GM19395 (cell line): ENCODE measurements at regions not wholly inside any gene's neighbourhood (a gene's known extent, or its start where the extent isn't known, plus 50 kb on each side); places are given as distances from the start of the nearest gene placed in this dataset.

Source experiments
- ATAC-seq: cut with Tn5 transposase; IDR thresholded peaks from one replicate; pipeline ENCODE4 v1.9.1; 2021; ENCODE audit warnings: mild to moderate bottlenecking, moderate library complexity; ENCODE audit not compliant: unreplicated experiment

DNA sequence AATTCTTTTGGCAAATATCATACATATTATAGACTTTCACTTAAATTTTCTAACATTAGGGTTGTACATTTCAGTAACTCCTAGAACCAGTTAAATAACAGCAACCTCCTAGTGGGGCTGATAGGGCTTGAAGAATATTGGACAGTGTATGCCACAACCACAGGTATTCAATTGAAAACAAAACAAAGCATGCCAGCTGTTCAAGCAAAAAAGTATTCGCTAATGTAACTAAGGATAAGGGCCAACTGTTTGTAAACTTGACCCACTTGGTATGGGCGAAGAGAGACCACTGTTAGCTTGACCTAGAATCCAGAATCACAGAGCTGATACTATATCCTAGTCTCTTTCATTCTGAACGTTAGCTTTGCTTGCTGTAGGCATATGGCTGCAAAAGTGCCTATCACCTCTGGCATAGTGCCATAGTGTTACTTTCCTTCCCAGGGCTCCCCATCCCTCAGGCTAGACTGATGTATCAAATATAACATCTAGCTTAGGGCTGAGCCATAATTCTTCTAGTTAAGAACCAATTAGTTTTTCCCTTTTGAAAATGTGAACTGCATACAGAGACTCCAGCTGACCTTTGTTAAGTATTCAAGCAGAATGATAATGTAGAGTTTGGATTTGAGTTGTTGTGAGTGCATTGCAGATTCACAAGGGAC lies 458.8 kb upstream of the NRXN1 start:
- ATAC-seq = no peak

DNA sequence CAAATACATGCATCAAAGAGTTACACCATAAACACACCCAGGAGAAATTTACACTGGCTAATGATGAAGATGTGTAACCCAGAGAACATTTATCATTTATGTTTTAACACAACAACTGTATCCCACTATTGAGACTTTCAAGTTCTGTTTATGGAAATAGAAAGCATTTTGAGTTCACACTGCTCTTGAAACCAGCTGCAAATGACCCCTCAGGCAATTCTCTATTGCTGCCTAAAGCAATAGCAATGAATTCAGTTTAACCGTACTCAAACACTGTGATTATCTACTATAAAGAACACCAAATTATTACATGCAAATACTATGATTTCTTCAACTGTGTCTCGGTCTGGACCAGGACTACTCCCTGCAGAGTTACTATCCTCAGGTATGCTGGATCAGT lies 452.7 kb upstream of the NRXN1 start:
- no peak for ATAC-seq

DNA sequence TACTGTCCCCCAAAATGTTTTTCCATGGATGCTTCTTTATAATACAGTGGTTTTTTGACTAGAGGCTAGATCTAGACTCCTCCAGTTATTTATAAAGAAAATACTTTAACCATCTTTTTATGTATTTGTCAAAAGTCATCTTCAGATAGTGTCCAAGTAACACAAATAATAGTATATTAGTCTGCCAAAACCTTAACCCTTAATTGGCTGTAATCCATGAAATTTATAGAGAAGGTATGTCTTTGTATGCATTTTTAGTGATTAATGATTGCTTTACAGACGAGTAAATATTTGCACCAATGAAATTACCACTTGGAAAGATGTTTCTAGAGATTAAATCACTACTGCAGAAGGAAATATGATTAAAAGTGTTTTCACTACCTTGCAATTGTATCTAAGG lies 451.8 kb upstream of the NRXN1 start:
- no peak for ATAC-seq

DNA sequence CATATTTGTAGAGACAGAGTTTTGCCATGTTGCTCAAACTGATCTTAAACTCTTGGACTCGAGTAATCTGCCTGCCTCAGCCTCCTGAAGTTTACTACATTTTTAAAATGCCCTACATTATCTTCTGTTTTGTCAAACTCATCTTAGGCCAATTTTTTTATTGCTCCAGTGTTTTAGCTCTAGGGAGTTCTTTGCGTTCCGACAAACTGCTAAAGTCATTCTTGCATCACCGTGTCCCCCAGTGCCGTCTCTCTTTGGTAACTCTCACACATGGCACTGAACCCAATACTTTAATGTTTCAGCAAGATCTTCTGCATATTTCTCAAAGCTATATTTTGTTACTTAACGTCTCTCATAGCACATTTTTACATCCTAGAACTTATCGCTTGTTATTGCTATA lies 440.9 kb upstream of the NRXN1 start:
- ATAC-seq = no peak

DNA sequence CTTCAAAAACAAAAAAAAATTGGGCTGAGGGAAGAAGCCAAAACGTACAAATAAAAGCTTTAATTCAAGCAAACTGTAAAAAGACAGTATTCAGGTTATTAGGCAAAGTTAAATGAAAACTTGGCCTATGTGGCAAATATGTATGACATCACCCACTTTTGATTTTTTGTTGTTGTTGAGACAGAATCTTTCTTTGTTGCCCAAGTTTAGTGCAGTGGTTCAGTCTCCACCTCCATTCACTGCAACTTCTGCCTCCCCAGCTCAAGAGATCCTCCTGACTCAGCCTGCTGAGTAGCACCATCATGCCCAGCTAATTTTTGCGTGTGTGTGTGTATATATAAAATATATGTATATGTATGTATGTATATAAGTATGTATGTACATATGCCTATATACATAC lies 440.4 kb upstream of the NRXN1 start:
- no peak for ATAC-seq

DNA sequence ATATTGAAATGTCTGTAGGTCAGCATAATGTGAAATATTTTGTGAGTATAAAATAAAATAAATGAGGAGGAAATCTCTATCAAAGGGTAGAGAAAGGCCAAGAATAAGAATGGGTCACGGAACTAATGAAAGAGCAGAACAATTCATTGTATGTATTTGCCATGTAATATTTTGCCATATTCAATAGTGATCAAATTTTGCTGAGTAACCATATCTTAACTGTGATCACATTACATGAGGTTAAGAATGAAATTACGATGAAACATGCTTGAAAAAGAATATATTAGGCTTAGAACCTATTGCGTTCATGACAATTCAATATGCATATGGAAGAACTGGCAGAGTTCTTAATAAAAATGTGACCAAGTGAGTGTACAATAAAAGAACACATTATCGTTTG lies 437.2 kb upstream of the NRXN1 start:
- ATAC-seq = no peak

DNA sequence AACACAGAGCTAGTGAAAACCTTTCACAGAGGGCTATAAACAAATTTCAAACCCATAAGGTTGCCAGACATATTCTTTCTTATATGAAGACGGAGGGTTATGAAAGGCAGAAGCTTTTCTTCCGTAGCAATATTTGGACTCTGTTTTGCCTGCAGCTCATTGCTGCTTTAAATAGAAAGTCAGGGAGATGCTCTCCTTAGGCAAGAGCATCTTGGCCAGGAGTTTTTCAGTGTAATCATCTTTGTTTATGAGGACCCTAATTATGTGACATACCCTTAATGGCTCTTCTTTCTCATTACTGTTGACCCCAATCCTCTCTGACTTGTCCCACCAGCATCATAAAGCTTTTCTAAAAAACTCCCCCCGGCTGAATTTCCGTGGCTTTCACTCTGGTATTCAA lies 433.4 kb upstream of the NRXN1 start:
- ATAC-seq = no peak

DNA sequence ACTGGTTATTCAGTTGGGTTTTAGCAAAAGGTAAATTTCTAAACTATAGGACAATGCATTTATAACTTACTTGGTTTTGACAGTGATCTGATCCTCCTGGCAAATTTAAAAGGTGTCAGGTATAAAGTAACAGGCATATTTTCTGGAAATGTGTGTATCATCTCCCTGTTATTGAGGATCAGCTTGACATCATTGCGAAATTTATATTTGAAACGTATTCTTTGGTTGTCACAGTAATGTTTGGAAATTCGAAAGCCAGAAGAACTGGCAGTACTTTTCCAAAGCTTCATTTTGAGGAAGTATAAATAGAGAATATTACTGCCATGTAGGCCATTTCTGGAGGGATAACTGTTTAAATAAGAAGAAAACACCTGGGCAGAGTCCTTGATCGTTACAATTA lies 422.2 kb upstream of the NRXN1 start:
- ATAC-seq = no peak

DNA sequence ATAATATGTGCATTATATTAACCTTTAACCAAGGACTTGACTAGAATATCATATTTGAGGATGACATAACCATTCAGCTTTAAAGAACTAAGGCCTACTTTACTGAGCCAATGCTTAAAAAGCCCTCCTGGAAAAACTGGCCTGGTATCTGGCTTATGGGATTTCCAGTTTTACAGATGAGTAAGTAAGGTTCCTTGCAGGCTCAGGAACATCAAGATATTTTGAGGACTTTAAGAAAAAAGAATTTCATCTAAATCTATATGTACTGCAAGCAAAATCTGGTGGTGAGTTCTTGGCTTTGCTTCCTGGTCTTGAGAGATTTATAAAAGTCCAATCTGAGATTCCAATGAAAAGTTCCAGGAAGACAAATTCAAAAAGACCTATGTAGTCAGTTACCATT lies 417.0 kb upstream of the NRXN1 start:
- ATAC-seq = no peak

DNA sequence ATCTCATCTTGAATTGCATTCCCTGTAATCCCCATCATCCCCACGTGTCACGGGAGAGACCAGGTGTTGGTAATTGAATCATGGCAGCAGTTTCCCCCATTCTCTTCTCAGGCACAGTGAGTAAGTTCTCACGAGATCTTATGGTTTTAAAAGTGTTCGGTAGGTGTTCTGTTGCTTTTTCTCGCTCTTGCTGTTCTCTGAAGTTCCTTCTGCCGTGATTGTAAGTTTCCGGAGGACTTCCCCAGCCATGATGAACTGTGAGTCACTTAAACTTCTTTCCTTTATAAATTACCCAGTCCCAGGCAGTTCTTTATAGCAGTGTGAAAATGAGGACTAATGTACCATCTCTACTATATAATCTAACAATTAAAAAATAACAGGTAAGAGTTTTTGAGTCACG lies 409.9 kb upstream of the NRXN1 start:
- ATAC-seq = no peak

DNA sequence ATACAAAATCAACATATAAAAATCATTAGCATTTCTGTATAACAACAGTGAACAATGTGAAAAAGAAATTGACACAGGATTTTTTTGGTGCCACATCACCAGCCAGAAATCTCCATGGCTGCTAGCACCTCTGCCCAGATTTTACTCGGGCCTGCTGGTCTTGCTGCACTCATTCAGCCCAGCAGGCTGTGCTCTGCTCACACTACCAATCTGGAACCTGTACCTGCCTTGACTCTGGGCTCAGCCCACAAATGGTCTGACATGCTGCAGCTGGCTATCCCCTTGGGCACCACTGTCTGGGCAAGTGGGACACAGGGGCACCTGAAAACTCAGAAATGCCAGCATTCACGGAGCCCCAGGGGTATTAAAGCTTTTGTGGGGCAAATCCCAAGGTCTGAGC lies 392.5 kb upstream of the NRXN1 start:
- ATAC-seq = no peak

DNA sequence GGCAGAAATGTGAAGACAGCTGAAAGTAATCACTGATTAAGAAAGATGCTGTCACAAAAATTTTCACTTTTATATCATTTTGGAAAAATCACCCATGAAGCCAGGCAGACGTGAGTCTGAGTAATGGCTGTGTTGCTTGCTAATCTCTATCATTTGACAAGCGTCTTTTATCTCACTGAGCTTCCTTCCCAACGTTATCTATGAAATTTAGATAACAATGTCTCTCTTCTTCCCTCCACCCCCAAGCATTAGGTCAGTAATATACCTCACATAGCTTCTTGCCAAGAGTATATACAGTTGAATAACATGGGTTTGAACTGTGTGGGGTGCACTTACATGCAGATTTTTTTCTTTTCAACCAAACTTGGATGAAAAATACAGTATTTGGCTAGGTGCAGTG lies 388.6 kb upstream of the NRXN1 start:
- no peak for ATAC-seq

DNA sequence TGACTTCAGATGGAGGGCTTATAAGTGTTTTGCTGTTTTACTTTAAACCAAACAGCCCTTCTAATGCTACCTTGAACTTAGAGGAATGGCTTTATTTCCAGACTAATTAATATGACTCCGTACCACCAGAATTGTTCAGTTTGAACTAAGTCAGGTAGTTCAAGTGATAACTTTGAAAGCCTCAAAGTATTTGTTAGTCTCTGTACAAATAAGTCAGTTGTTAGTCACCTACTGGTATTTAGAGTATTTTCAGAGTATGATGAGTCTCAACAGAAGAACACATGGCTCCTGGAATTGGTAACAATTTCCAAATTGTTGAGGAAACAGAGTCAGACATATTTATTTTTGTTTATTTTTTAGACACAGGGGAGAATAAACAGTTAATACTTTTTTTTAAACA lies 381.8 kb upstream of the NRXN1 start:
- ATAC-seq = no peak

DNA sequence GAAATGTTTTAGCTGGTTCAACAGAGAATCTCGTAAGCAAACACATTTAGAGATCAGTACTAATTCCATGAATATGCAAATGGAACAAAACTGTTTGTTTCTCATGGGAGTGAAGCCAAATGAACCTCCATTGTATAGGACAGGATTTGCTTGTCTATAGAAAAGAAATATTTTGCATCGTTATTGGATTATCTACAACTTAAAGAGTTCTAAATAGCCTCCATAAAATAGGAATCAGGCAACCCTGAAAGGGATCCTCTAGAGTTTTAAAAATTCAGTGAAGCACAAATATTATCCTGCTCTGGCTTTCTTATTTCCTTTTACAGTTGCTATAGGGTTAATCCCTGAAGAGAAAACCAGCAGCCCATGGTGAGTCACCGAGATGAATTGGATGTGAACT lies 378.4 kb upstream of the NRXN1 start:
- ATAC-seq = no peak

DNA sequence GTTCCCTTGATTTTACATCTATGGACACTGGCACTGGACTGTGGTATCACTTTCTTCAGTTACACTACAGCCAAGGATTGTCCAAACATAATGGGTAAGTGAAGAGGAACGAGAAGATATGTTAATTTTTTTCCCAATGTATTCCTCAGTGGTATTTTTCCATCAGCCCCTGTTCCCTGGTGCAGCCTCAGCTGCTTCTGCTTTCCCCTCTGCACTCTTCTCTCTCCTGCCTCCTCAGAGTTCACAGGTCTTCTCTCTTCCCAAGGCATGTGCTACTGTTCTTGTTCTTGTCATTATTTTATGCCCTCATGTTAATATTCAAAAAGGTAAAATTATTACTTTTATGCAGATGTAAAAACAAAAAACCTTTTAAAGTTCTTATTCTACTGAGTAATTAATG lies 378.0 kb upstream of the NRXN1 start:
- no peak for ATAC-seq

DNA sequence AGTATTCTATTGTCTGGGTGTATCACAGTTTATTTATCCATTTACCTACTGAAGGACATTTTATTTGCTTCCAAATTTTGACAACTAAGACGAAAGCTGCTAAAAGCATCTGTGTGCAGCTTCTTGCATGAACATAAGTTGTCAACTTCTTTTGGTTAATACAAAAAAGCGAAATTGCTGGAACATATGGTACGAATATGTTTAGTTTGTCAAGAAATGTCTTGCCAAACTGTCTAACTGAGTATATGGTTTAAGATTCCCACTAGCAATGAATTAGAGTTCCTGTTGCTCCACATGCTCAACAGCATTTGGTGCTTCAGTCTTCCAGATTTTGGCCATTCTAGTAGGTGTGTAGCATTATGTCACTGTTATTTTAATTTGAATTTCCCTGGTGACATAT lies 372.3 kb upstream of the NRXN1 start:
- ATAC-seq = no peak

DNA sequence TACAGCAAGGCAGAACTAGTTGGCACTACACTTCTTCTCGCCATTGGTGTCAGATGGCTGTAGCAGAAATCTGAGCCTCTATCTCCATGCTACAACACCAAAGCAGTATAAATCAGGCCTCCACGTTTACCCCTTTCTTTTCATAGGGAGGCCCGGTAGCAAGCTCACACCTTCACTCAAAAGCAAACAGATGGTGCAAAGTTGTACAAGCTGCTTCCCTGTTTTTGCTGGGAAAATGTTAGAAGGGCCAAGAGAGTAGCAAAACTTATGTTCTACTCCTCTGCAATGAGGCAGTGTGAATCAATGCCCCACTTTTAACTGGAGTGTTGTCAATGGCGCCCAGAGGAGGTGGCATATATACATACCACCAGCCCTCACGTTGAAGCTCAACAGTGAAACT lies 369.6 kb upstream of the NRXN1 start:
- ATAC-seq = no peak

DNA sequence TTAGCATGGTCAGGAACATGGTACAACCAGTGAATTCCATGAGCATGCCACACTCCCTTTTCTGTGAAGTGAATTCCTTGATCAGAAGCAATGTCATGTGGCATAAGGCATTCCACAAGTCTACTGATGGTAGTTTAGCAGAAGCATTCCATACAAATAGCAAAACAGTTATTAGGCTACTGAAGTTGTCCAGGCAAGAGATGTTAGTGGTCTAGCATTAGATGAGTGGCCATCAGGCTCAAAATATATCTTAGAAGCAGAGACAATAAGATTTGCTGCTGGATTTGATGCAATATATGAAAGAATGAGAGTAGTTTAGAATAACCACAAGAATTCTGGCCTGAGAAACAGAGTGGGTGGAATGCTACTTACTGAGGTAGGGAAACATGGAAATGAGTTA lies 355.3 kb upstream of the NRXN1 start:
- ATAC-seq = no peak

DNA sequence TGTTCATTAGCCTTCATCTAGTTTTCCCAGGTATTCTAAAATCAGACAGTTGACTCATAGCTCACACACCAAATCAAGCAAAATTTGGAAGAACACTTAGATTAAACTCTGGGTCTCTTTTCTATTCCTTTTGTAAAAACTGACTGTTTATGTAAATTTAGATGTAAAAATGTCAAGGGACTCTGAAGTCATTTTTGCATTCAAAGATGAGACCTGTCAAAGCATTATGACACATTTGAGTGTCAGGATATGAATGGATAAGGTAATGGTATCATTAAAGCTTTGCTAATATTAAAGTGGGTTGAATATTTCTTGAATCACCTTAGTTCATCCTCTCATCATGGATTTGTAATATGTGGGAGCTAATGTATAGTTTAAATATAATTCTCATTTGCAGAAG lies 348.1 kb upstream of the NRXN1 start:
- no peak for ATAC-seq

DNA sequence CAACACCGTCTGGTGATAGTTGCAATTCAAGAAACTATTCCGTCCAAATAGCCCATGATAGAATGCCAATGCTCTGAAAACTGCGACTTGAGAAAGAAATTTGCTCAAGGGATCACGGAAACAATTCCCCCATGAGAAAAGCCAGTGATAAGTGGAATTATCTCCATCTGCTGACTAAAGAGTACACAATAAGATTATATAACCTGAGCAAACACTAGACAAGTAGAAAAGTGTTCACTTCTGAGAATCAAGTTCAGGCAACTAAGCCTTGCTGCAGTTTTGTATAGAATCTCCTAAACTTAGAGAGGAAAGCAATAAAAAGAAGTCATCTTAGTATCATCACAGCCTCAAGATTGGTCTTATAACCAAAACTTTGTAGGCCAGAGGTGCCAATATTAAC lies 336.3 kb upstream of the NRXN1 start:
- no peak for ATAC-seq

DNA sequence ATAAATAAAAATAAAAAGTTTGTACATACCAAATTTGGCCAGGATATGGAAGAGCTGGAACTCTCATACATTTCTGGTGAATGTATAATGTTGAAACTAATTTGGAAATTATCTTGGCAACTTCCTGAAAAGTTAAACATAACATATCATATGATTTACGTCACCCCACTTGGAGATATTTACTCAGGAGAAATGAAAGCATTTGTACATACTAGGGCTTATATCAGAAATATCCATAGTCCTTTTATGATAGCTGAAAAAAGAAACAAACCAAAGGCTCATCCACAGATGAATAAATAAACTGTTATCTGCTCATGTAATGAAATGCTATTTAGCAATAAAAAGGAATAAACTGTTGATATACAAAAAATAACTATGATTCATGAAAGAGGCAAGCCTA lies 318.2 kb upstream of the NRXN1 start:
- no peak for ATAC-seq

DNA sequence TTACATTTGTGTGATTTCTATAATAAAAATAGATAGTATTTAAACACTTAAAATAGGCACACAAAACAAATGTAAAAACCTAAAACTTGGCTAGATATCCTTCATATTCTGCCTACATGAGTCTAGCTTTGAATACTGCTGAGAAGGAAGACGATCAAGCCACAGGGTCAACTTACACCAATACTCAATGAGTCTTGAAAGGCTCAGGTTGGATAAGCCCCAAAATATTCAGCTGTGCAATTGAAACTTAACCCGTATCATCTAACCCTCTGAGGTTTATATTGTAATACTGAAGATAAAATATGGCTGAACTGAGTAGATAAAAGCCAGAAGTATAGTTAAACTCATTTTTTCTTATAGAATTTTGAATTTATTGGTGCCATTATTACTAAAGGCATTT lies 313.0 kb upstream of the NRXN1 start:
- no peak for ATAC-seq
